DOHH2 (cell line): ENCODE measurements at regions not wholly inside any gene's neighbourhood (a gene's known extent, or its start where the extent isn't known, plus 50 kb on each side); places are given as distances from the start of the nearest gene placed in this dataset.

Experiments
- EZH2phosphoT487 ChIP-seq: fragments of 200-600 bp; sonication (generic); IDR thresholded peaks from 2 replicates; pipeline ENCODE4 v1.6.1; 2017; ENCODE audit warnings: borderline replicate concordance, mild to moderate bottlenecking, antibody characterized with exemption, low read length, moderate library complexity, mixed read lengths
- TF ChIP-seq, protein P1 (sequence below): fragments of 200-600 bp; sonication (generic); IDR thresholded peaks from one replicate; pipeline ENCODE4 v1.5.1; 2014; ENCODE audit warnings: antibody characterized with exemption, mild to moderate bottlenecking, low read depth, low read length; ENCODE audit not compliant: poor library complexity, severe bottlenecking

DNA sequence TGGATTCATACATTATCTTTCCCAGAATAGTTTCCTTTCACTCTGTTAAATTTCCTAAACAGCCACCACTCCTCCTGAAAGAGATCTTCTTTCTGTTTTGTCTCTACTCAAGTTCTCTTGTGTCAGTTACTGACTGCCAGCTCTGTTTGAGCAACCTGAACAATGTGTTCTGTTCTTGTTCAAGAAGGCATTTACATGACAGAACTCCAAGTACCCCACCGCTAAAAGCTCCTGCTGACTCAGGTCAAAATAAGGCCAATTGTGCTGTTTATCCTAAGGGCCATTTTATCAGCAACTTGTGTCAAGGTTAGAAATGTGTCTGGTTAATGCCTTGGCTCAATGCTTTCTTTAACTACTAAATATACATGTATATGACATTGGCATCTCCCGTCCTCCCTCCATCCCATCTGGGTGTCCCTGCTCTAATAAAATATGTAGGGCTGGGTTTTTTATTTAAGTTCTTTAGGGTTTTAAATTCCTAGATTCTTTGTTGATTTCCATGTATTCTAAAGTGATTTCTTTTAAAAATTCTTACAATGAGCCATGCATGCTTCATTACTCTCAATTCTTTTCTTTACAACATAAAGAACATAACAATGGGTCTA lies 144.3 kb upstream of the PAQR3 start:
- TF ChIP-seq, protein P1, sequence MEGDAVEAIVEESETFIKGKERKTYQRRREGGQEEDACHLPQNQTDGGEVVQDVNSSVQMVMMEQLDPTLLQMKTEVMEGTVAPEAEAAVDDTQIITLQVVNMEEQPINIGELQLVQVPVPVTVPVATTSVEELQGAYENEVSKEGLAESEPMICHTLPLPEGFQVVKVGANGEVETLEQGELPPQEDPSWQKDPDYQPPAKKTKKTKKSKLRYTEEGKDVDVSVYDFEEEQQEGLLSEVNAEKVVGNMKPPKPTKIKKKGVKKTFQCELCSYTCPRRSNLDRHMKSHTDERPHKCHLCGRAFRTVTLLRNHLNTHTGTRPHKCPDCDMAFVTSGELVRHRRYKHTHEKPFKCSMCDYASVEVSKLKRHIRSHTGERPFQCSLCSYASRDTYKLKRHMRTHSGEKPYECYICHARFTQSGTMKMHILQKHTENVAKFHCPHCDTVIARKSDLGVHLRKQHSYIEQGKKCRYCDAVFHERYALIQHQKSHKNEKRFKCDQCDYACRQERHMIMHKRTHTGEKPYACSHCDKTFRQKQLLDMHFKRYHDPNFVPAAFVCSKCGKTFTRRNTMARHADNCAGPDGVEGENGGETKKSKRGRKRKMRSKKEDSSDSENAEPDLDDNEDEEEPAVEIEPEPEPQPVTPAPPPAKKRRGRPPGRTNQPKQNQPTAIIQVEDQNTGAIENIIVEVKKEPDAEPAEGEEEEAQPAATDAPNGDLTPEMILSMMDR = no peak
- TF ChIP-seq EZH2phosphoT487 = no peak
